ENCODE measurements at regions not wholly inside any gene's neighbourhood (a gene's known extent, or its start where the extent isn't known, plus 50 kb on each side); places are given as distances from the start of the nearest gene placed in this dataset.

DNA sequence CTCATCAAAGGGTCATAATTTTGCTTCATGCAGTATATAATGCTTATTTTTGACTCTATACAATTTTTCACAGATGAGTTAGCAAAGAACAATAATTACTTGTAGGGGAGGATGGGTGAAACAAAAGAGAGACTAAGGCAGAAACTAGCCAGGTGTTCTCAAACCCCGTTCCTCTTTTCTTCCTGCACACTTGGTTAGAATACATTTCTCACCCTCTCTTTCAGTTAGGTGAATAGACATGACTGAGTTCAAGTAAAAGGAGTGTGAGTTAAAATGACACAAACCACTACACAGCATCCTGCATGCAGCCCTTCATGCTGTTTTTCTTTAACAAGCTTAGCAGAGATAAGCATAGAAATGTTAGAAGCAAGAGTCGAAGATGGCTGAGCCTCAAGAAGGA lies 922.2 kb downstream of the TBL1XR1 start:
- TF ChIP-seq, protein P1, sequence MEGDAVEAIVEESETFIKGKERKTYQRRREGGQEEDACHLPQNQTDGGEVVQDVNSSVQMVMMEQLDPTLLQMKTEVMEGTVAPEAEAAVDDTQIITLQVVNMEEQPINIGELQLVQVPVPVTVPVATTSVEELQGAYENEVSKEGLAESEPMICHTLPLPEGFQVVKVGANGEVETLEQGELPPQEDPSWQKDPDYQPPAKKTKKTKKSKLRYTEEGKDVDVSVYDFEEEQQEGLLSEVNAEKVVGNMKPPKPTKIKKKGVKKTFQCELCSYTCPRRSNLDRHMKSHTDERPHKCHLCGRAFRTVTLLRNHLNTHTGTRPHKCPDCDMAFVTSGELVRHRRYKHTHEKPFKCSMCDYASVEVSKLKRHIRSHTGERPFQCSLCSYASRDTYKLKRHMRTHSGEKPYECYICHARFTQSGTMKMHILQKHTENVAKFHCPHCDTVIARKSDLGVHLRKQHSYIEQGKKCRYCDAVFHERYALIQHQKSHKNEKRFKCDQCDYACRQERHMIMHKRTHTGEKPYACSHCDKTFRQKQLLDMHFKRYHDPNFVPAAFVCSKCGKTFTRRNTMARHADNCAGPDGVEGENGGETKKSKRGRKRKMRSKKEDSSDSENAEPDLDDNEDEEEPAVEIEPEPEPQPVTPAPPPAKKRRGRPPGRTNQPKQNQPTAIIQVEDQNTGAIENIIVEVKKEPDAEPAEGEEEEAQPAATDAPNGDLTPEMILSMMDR (IDR thresholded peaks at IDR 0.05) = no peak
- no peak for TF ChIP-seq POLR2A (IDR thresholded peaks at IDR 0.05)
